ENCODE measurements at regions not wholly inside any gene's neighbourhood (a gene's known extent, or its start where the extent isn't known, plus 50 kb on each side); places are given as distances from the start of the nearest gene placed in this dataset.

GRCh38 chr6:163857421-163857820 lies 442.9 kb downstream of the QKI start:
- no peak for TF ChIP-seq POLR2AphosphoS5 (IDR thresholded peaks at IDR 0.05; ENCODE audit: borderline replicate concordance, low read depth, low read length)
- TF ChIP-seq FOXP2 (optimal IDR thresholded peaks at IDR 0.05; ENCODE audit: control extremely low read depth, extremely low read length, insufficient read depth), result no peak
- no peak for TF ChIP-seq EZH2 (IDR thresholded peaks at IDR 0.05)
- Histone ChIP-seq H3K36me3 (ENCODE audit: insufficient read depth, low read length) (no peaks in the 10 kb centered on the region), H3K27ac (no peak overlapping the region), H3K4me3 (no peak overlapping the region), H3K9me3 (ENCODE audit: low read depth, low read length) (no peaks in the 10 kb centered on the region), H3K9ac (ENCODE audit: insufficient read length) (no peak overlapping the region)
- no peak for DNase-seq (ENCODE audit: low read depth, low spot score)

GRCh38 chr6:163850874-163851273 lies 436.4 kb downstream of the QKI start:
- H3K4me3 ChIP-seq, result no peak overlapping the region
- no peak overlapping the region for H3K9ac ChIP-seq (ENCODE audit: insufficient read length)
- no peak for DNase-seq (ENCODE audit: low read depth, low spot score)
- H3K27ac ChIP-seq, result no peak overlapping the region
- TF ChIP-seq EZH2 (IDR thresholded peaks at IDR 0.05) (no peak), POLR2AphosphoS5 (IDR thresholded peaks at IDR 0.05; ENCODE audit: borderline replicate concordance, low read depth, low read length) (no peak), FOXP2 (optimal IDR thresholded peaks at IDR 0.05; ENCODE audit: control extremely low read depth, extremely low read length, insufficient read depth) (no peak)
- no peaks in the 10 kb centered on the region for H3K9me3 ChIP-seq (ENCODE audit: low read depth, low read length)
- no peaks in the 10 kb centered on the region for H3K36me3 ChIP-seq (ENCODE audit: insufficient read depth, low read length)

GRCh38 chr6:163844761-163845160 lies 430.2 kb downstream of the QKI start:
- Histone ChIP-seq H3K9me3 (ENCODE audit: low read depth, low read length) (no peaks in the 10 kb centered on the region), H3K4me3 (no peak overlapping the region), H3K9ac (ENCODE audit: insufficient read length) (no peak overlapping the region), H3K27ac (no peak overlapping the region), H3K36me3 (ENCODE audit: insufficient read depth, low read length) (no peaks in the 10 kb centered on the region)
- TF ChIP-seq FOXP2 (optimal IDR thresholded peaks at IDR 0.05; ENCODE audit: control extremely low read depth, extremely low read length, insufficient read depth) (no peak), POLR2AphosphoS5 (IDR thresholded peaks at IDR 0.05; ENCODE audit: borderline replicate concordance, low read depth, low read length) (no peak), EZH2 (IDR thresholded peaks at IDR 0.05) (no peak)
- no peak for DNase-seq (ENCODE audit: low read depth, low spot score)

GRCh38 chr6:163844357-163844756 lies 429.8 kb downstream of the QKI start:
- Histone ChIP-seq H3K27ac (no peak overlapping the region), H3K9me3 (ENCODE audit: low read depth, low read length) (no peaks in the 10 kb centered on the region), H3K36me3 (ENCODE audit: insufficient read depth, low read length) (no peaks in the 10 kb centered on the region), H3K4me3 (no peak overlapping the region), H3K9ac (ENCODE audit: insufficient read length) (no peak overlapping the region)
- no peak for DNase-seq (ENCODE audit: low read depth, low spot score)
- no peak for TF ChIP-seq EZH2 (IDR thresholded peaks at IDR 0.05)
- TF ChIP-seq FOXP2 (optimal IDR thresholded peaks at IDR 0.05; ENCODE audit: control extremely low read depth, extremely low read length, insufficient read depth), result no peak
- TF ChIP-seq POLR2AphosphoS5 (IDR thresholded peaks at IDR 0.05; ENCODE audit: borderline replicate concordance, low read depth, low read length), result no peak

GRCh38 chr6:163843218-163843617 lies 428.7 kb downstream of the QKI start:
- Histone ChIP-seq H3K4me3 (no peak overlapping the region), H3K36me3 (ENCODE audit: insufficient read depth, low read length) (no peaks in the 10 kb centered on the region), H3K9ac (ENCODE audit: insufficient read length) (no peak overlapping the region), H3K9me3 (ENCODE audit: low read depth, low read length) (no peaks in the 10 kb centered on the region), H3K27ac (no peak overlapping the region)
- TF ChIP-seq EZH2 (IDR thresholded peaks at IDR 0.05), result no peak
- no peak for TF ChIP-seq POLR2AphosphoS5 (IDR thresholded peaks at IDR 0.05; ENCODE audit: borderline replicate concordance, low read depth, low read length)
- no peak for TF ChIP-seq FOXP2 (optimal IDR thresholded peaks at IDR 0.05; ENCODE audit: control extremely low read depth, extremely low read length, insufficient read depth)
- DNase-seq (ENCODE audit: low read depth, low spot score), result no peak

- TF ChIP-seq POLR2AphosphoS5 (IDR thresholded peaks at IDR 0.05; ENCODE audit: borderline replicate concordance, low read depth, low read length) (no peak), FOXP2 (optimal IDR thresholded peaks at IDR 0.05; ENCODE audit: control extremely low read depth, extremely low read length, insufficient read depth) (no peak), EZH2 (IDR thresholded peaks at IDR 0.05) (no peak)
- Histone ChIP-seq H3K4me3 (no peak overlapping the region), H3K9me3 (ENCODE audit: low read depth, low read length) (no peaks in the 10 kb centered on the region), H3K9ac (ENCODE audit: insufficient read length) (no peak overlapping the region), H3K36me3 (ENCODE audit: insufficient read depth, low read length) (no peaks in the 10 kb centered on the region), H3K27ac (no peak overlapping the region)
- DNase-seq (ENCODE audit: low read depth, low spot score), result no peak
These were observed 427.9 kb downstream of the QKI start for GRCh38 chr6:163842467-163842866.

- Histone ChIP-seq H3K9me3 (ENCODE audit: low read depth, low read length) (no peaks in the 10 kb centered on the region), H3K9ac (ENCODE audit: insufficient read length) (no peak overlapping the region), H3K4me3 (no peak overlapping the region), H3K27ac (no peak overlapping the region), H3K36me3 (ENCODE audit: insufficient read depth, low read length) (no peaks in the 10 kb centered on the region)
- no peak for TF ChIP-seq FOXP2 (optimal IDR thresholded peaks at IDR 0.05; ENCODE audit: control extremely low read depth, extremely low read length, insufficient read depth)
- no peak for TF ChIP-seq POLR2AphosphoS5 (IDR thresholded peaks at IDR 0.05; ENCODE audit: borderline replicate concordance, low read depth, low read length)
- no peak for TF ChIP-seq EZH2 (IDR thresholded peaks at IDR 0.05)
- DNase-seq (ENCODE audit: low read depth, low spot score), result no peak
These were observed 427.2 kb downstream of the QKI start for GRCh38 chr6:163841733-163842132.

- Histone ChIP-seq H3K36me3 (ENCODE audit: insufficient read depth, low read length) (no peaks in the 10 kb centered on the region), H3K27ac (no peak overlapping the region), H3K4me3 (no peak overlapping the region), H3K9ac (ENCODE audit: insufficient read length) (no peak overlapping the region), H3K9me3 (ENCODE audit: low read depth, low read length) (no peaks in the 10 kb centered on the region)
- no peak for DNase-seq (ENCODE audit: low read depth, low spot score)
- TF ChIP-seq EZH2 (IDR thresholded peaks at IDR 0.05) (no peak), FOXP2 (optimal IDR thresholded peaks at IDR 0.05; ENCODE audit: control extremely low read depth, extremely low read length, insufficient read depth) (no peak), POLR2AphosphoS5 (IDR thresholded peaks at IDR 0.05; ENCODE audit: borderline replicate concordance, low read depth, low read length) (no peak)
These were observed 426.8 kb downstream of the QKI start for GRCh38 chr6:163841326-163841725.

- Histone ChIP-seq H3K36me3 (ENCODE audit: insufficient read depth, low read length) (no peaks in the 10 kb centered on the region), H3K4me3 (no peak overlapping the region), H3K9ac (ENCODE audit: insufficient read length) (no peak overlapping the region), H3K9me3 (ENCODE audit: low read depth, low read length) (no peaks in the 10 kb centered on the region), H3K27ac (no peak overlapping the region)
- TF ChIP-seq EZH2 (IDR thresholded peaks at IDR 0.05), result no peak
- no peak for TF ChIP-seq FOXP2 (optimal IDR thresholded peaks at IDR 0.05; ENCODE audit: control extremely low read depth, extremely low read length, insufficient read depth)
- TF ChIP-seq POLR2AphosphoS5 (IDR thresholded peaks at IDR 0.05; ENCODE audit: borderline replicate concordance, low read depth, low read length), result no peak
- no peak for DNase-seq (ENCODE audit: low read depth, low spot score)
These were observed 426.4 kb downstream of the QKI start for GRCh38 chr6:163840880-163841279.
